IPS-NIHi11 (cell line): ENCODE measurements at regions not wholly inside any gene's neighbourhood (a gene's known extent, or its start where the extent isn't known, plus 50 kb on each side); places are given as distances from the start of the nearest gene placed in this dataset.

Source experiments
- DNase-seq: peaks from one replicate; pipeline ENCODE4 v3.0.0; 2012; ENCODE audit warnings: mixed read lengths, low spot score

- DNase-seq, result no peak
These were observed 53.9 kb upstream of the SHISAL1 start for GRCh38 chr22:44366372-44367300.

GRCh38 chr22:44365832-44366231, 53.1 kb upstream of the SHISAL1 start:
- no peak for DNase-seq

GRCh38 chr22:44365191-44365590, 52.4 kb upstream of the SHISAL1 start:
- no peak for DNase-seq

- no peak for DNase-seq
These were observed 52.0 kb upstream of the SHISAL1 start for GRCh38 chr22:44364751-44365130.

- DNase-seq, result no peak
These were observed 51.4 kb upstream of the SHISAL1 start for GRCh38 chr22:44363980-44364750.

GRCh38 chr22:44363013-44363979, 50.5 kb upstream of the SHISAL1 start:
- DNase-seq, result no peak

GRCh38 chr22:44362249-44363012, 49.7 kb upstream of the SHISAL1 start:
- DNase-seq, result no peak
